GM23338 (cell line): ENCODE measurements at regions not wholly inside any gene's neighbourhood (a gene's known extent, or its start where the extent isn't known, plus 50 kb on each side); places are given as distances from the start of the nearest gene placed in this dataset.

Source experiments
- CREB1 ChIP-seq: fragments of 250-450 bp; sonication (Bioruptor Pico); IDR thresholded peaks from 2 replicates; pipeline ENCODE4 v1.5.0; 2020; ENCODE audit warnings: low read depth, mild to moderate bottlenecking, moderate library complexity
- CTCF ChIP-seq, 2 experiments: fragments of 200-600 bp in 1 of 2; sonication (generic) in 1 of 2; conservative IDR thresholded peaks; 2 replicates each; pipeline versions ENCODE4 v1.5.1 to v1.6.1; 2016 to 2017; ENCODE audit warnings: antibody characterized with exemption in 2 of 2, low read depth in 2 of 2, mild to moderate bottlenecking in 2 of 2, moderate library complexity in 1 of 2
- EZH2 ChIP-seq: fragments of 200-600 bp; sonication (generic); IDR thresholded peaks from one replicate; pipeline ENCODE4 v1.8.0; 2017; ENCODE audit warnings: antibody characterized with exemption, mild to moderate bottlenecking, low read depth; ENCODE audit not compliant: unreplicated experiment
- EZH2phosphoT487 ChIP-seq: fragments of 200-600 bp; sonication (generic); IDR thresholded peaks from one replicate; pipeline ENCODE4 v1.8.1; 2018; ENCODE audit warnings: antibody characterized with exemption; ENCODE audit not compliant: unreplicated experiment
- JUNB ChIP-seq: IDR thresholded peaks from one replicate; pipeline ENCODE4 v1.6.1; 2016; ENCODE audit warnings: antibody characterized with exemption; ENCODE audit not compliant: unreplicated experiment
- POLR2AphosphoS5 ChIP-seq: IDR thresholded peaks from 2 replicates; pipeline ENCODE4 v1.6.1; 2016; ENCODE audit warnings: antibody characterized with exemption, low read depth
- ZNF114 ChIP-seq: fragments of 250-450 bp; sonication (Bioruptor Pico); IDR thresholded peaks from 2 replicates; pipeline ENCODE4 v1.5.0; 2020; ENCODE audit warnings: mild to moderate bottlenecking, moderate library complexity
- TF ChIP-seq, protein P1 (sequence below): IDR thresholded peaks from one replicate; pipeline ENCODE4 v1.6.1; 2018; ENCODE audit warnings: antibody characterized with exemption; ENCODE audit not compliant: unreplicated experiment

DNA sequence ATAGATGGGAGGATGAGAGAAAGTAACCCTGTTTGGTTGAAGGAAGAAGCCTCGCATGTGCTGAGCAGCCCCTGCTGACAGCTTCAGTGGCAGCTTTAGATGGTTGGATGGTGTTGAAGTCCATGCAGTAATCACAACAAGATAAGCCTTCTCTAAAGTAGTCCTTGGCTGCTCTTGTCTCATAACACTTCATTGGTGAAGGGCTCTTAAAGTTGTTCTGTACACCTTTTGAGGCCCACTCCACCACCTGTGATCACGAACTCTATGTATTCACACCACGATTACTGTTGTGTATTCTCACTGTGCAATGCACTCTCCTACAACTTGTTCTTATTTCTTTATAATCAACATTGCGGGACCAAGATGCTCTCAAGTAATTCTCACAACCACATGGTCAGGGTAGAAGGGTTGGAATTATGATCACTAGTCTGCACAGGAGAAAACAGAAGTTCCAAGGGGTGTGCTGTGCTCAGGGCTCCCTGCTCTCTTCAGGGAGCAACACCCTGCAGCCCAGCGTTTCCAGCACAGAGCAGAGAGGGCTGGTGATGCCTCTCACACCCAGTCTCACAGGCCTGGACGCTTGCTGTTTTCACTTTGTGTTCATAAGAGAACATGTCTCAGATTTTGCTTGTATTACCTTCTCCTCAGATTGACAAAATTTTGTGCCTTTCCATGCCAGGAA, 294.4 kb downstream of the SMOC2 start:
- TF ChIP-seq, protein P1, sequence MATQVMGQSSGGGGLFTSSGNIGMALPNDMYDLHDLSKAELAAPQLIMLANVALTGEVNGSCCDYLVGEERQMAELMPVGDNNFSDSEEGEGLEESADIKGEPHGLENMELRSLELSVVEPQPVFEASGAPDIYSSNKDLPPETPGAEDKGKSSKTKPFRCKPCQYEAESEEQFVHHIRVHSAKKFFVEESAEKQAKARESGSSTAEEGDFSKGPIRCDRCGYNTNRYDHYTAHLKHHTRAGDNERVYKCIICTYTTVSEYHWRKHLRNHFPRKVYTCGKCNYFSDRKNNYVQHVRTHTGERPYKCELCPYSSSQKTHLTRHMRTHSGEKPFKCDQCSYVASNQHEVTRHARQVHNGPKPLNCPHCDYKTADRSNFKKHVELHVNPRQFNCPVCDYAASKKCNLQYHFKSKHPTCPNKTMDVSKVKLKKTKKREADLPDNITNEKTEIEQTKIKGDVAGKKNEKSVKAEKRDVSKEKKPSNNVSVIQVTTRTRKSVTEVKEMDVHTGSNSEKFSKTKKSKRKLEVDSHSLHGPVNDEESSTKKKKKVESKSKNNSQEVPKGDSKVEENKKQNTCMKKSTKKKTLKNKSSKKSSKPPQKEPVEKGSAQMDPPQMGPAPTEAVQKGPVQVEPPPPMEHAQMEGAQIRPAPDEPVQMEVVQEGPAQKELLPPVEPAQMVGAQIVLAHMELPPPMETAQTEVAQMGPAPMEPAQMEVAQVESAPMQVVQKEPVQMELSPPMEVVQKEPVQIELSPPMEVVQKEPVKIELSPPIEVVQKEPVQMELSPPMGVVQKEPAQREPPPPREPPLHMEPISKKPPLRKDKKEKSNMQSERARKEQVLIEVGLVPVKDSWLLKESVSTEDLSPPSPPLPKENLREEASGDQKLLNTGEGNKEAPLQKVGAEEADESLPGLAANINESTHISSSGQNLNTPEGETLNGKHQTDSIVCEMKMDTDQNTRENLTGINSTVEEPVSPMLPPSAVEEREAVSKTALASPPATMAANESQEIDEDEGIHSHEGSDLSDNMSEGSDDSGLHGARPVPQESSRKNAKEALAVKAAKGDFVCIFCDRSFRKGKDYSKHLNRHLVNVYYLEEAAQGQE: no peak
- TF ChIP-seq CTCF (conservative IDR thresholded peaks at IDR 0.05; ENCODE audit: low read depth in 2 of 2): no peak
- TF ChIP-seq EZH2: no peak
- TF ChIP-seq POLR2AphosphoS5: no peak
- no peak for TF ChIP-seq JUNB
- no peak for TF ChIP-seq CREB1
- no peak for TF ChIP-seq EZH2phosphoT487
- no peak for TF ChIP-seq ZNF114 (CRISPR knock-in tag)
